SHP77 (cell line): ENCODE measurements at regions not wholly inside any gene's neighbourhood (a gene's known extent, or its start where the extent isn't known, plus 50 kb on each side); places are given as distances from the start of the nearest gene placed in this dataset.

Experiments used
- DNase-seq, 2 experiments: peaks; one replicate each; lab custom pipeline; 2025; lab: John Stamatoyannopoulos, UW

GRCh38 chr14:55734731-55735130 is 154.7 kb downstream of the KTN1 start:
- no peak for DNase-seq

- no peak for DNase-seq
Measured at GRCh38 chr14:55739967-55740648, 160.1 kb downstream of the KTN1 start.

- no peak for DNase-seq
Measured at GRCh38 chr14:55740649-55740989, 160.6 kb downstream of the KTN1 start.

- no peak for DNase-seq
Measured at GRCh38 chr14:55741240-55741639, 161.2 kb downstream of the KTN1 start.

- DNase-seq = no peak
Measured at GRCh38 chr14:55743551-55743950, 163.5 kb downstream of the KTN1 start.

GRCh38 chr14:55744321-55744720 is 164.3 kb downstream of the KTN1 start:
- DNase-seq = no peak

GRCh38 chr14:55745906-55746305 is 165.9 kb downstream of the KTN1 start:
- DNase-seq = no peak

- no peak for DNase-seq
Measured at GRCh38 chr14:55746558-55746957, 166.6 kb downstream of the KTN1 start.

- DNase-seq = no peak
Measured at GRCh38 chr14:55747186-55747585, 167.2 kb downstream of the KTN1 start.

- DNase-seq = no peak
Measured at GRCh38 chr14:55749201-55749812, 169.3 kb downstream of the KTN1 start.

- DNase-seq = no peak
Measured at GRCh38 chr14:55749946-55750345, 169.9 kb downstream of the KTN1 start.

GRCh38 chr14:55752580-55753390 is 172.8 kb downstream of the KTN1 start:
- DNase-seq = peak; percentile 20 to 43

- DNase-seq = no peak
Measured at GRCh38 chr14:55754471-55754870, 174.5 kb downstream of the KTN1 start.

- DNase-seq = no peak
Measured at GRCh38 chr14:55754871-55755270, 174.9 kb downstream of the KTN1 start.

GRCh38 chr14:55756078-55756477 is 176.1 kb downstream of the KTN1 start:
- DNase-seq = no peak

GRCh38 chr14:55756557-55756956 is 176.6 kb downstream of the KTN1 start:
- DNase-seq = no peak

- no peak for DNase-seq
Measured at GRCh38 chr14:55758796-55759195, 178.8 kb downstream of the KTN1 start.

- DNase-seq = no peak
Measured at GRCh38 chr14:55760789-55761566, 181.0 kb downstream of the KTN1 start.

- DNase-seq = no peak
Measured at GRCh38 chr14:55761651-55762050, 181.6 kb downstream of the KTN1 start.

- no peak for DNase-seq
Measured at GRCh38 chr14:55762595-55763232, 182.7 kb downstream of the KTN1 start.

- no peak for DNase-seq
Measured at GRCh38 chr14:55764784-55765183, 184.8 kb downstream of the KTN1 start.

- DNase-seq = no peak
Measured at GRCh38 chr14:55766071-55766470, 186.1 kb downstream of the KTN1 start.
